Fibroblast of lung (primary cell): ENCODE measurements at regions not wholly inside any gene's neighbourhood (a gene's known extent, or its start where the extent isn't known, plus 50 kb on each side); places are given as distances from the start of the nearest gene placed in this dataset.

Experiments used
- EZH2 ChIP-seq: IDR thresholded peaks from 2 replicates; pipeline ENCODE4 v1.5.1; 2012; ENCODE audit warnings: low read length, control low read depth, mild to moderate bottlenecking; ENCODE audit errors: missing control alignments
- TF ChIP-seq, protein P1 (sequence below), 2 donors: IDR thresholded peaks in 1 of 2; conservative IDR thresholded peaks in 1 of 2; 1 replicate in 1 of 2; 2 replicates in 1 of 2; pipeline ENCODE4 v1.5.1; 2011 to 2012; ENCODE audit warnings: low read length in 2 of 2, control low read depth in 1 of 2, inconsistent platforms in 1 of 2, low read depth in 1 of 2, mild to moderate bottlenecking in 1 of 2

- TF ChIP-seq, protein P1, sequence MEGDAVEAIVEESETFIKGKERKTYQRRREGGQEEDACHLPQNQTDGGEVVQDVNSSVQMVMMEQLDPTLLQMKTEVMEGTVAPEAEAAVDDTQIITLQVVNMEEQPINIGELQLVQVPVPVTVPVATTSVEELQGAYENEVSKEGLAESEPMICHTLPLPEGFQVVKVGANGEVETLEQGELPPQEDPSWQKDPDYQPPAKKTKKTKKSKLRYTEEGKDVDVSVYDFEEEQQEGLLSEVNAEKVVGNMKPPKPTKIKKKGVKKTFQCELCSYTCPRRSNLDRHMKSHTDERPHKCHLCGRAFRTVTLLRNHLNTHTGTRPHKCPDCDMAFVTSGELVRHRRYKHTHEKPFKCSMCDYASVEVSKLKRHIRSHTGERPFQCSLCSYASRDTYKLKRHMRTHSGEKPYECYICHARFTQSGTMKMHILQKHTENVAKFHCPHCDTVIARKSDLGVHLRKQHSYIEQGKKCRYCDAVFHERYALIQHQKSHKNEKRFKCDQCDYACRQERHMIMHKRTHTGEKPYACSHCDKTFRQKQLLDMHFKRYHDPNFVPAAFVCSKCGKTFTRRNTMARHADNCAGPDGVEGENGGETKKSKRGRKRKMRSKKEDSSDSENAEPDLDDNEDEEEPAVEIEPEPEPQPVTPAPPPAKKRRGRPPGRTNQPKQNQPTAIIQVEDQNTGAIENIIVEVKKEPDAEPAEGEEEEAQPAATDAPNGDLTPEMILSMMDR (conservative IDR thresholded peaks at IDR 0.05 in 1 of 2, IDR thresholded peaks at IDR 0.05 in 1 of 2; ENCODE audit: low read depth in 1 of 2, low read length in 2 of 2) = no peak
- no peak for TF ChIP-seq EZH2
Observed at GRCh38 chr9:31733166-31733565, 651.3 kb upstream of the ACO1 start.
